ENCODE measurements at regions not wholly inside any gene's neighbourhood (a gene's known extent, or its start where the extent isn't known, plus 50 kb on each side); places are given as distances from the start of the nearest gene placed in this dataset.

- TF ChIP-seq, protein P1, sequence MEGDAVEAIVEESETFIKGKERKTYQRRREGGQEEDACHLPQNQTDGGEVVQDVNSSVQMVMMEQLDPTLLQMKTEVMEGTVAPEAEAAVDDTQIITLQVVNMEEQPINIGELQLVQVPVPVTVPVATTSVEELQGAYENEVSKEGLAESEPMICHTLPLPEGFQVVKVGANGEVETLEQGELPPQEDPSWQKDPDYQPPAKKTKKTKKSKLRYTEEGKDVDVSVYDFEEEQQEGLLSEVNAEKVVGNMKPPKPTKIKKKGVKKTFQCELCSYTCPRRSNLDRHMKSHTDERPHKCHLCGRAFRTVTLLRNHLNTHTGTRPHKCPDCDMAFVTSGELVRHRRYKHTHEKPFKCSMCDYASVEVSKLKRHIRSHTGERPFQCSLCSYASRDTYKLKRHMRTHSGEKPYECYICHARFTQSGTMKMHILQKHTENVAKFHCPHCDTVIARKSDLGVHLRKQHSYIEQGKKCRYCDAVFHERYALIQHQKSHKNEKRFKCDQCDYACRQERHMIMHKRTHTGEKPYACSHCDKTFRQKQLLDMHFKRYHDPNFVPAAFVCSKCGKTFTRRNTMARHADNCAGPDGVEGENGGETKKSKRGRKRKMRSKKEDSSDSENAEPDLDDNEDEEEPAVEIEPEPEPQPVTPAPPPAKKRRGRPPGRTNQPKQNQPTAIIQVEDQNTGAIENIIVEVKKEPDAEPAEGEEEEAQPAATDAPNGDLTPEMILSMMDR (IDR thresholded peaks at IDR 0.05) = no peak
- TF ChIP-seq POLR2AphosphoS5 (IDR thresholded peaks at IDR 0.05) (no peak), POLR2A (IDR thresholded peaks at IDR 0.05) (no peak), EP300 (IDR thresholded peaks at IDR 0.05) (no peak)
Measured at GRCh38 chr2:12382366-12382765, 334.4 kb upstream of the TRIB2 start.

Measured in suprapubic skin (tissue), 4 donors.